Endothelial cell (in vitro differentiated cells): ENCODE measurements at regions not wholly inside any gene's neighbourhood (a gene's known extent, or its start where the extent isn't known, plus 50 kb on each side); places are given as distances from the start of the nearest gene placed in this dataset.

Experiments used
- DNase-seq: peaks from one replicate; pipeline ENCODE4 v3.0.0; 2021; ENCODE audit warnings: low spot score
- H3K27ac Mint-ChIP-seq: one replicate; pipeline ENCODE4 v1.8.0; 2021; ENCODE audit warnings: mixed read lengths, inconsistent platforms; ENCODE audit not compliant: unreplicated experiment
- H3K27me3 Mint-ChIP-seq: one replicate; pipeline ENCODE4 v1.8.0; 2021; ENCODE audit warnings: mild to moderate bottlenecking, moderate library complexity, mixed read lengths, inconsistent platforms; ENCODE audit not compliant: unreplicated experiment
- H3K36me3 Mint-ChIP-seq: one replicate; pipeline ENCODE4 v1.8.0; 2021; ENCODE audit warnings: mild to moderate bottlenecking, low read depth, mixed read lengths, inconsistent platforms; ENCODE audit not compliant: unreplicated experiment
- H3K4me1 Mint-ChIP-seq: one replicate; pipeline ENCODE4 v1.8.0; 2021; ENCODE audit warnings: mild to moderate bottlenecking, mixed read lengths, inconsistent platforms; ENCODE audit not compliant: unreplicated experiment
- H3K4me3 Mint-ChIP-seq: one replicate; pipeline ENCODE4 v1.8.0; 2021; ENCODE audit warnings: mild to moderate bottlenecking, mixed read lengths, inconsistent platforms; ENCODE audit not compliant: unreplicated experiment
- H3K9me3 Mint-ChIP-seq: one replicate; pipeline ENCODE4 v1.8.0; 2021; ENCODE audit warnings: mixed read lengths, inconsistent platforms; ENCODE audit not compliant: unreplicated experiment
- TF ChIP-seq, protein P1 (sequence below): fragments of 200-600 bp; sonication (generic); IDR thresholded peaks from one replicate; pipeline ENCODE4 v1.5.0; 2021; ENCODE audit warnings: antibody characterized with exemption; ENCODE audit not compliant: unreplicated experiment

DNA sequence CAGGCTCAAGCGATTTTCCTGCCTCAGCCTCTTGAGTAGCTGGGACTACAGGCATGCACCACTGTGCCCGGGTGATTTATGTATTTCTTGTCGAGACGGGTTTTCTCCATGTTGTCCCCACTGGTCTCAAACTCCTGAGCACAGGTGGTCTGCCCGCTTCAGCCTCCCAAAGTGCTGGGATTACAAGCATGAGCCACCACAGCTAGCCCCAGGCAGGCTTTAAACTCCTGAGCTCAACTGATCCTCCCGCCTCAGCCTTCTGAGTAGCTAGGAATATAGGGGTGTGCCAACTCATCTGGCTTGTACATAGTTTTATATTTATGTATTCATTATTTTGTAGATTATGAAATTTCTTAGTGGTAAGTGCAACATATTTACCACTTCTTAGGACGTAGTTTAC is 198.8 kb upstream of the MCTP2 start:
- no peaks in the 10 kb centered on the region for H3K4me1 Mint-ChIP-seq
- no peak overlapping the region for H3K27ac Mint-ChIP-seq
- H3K4me3 Mint-ChIP-seq = no peak overlapping the region
- TF ChIP-seq, protein P1, sequence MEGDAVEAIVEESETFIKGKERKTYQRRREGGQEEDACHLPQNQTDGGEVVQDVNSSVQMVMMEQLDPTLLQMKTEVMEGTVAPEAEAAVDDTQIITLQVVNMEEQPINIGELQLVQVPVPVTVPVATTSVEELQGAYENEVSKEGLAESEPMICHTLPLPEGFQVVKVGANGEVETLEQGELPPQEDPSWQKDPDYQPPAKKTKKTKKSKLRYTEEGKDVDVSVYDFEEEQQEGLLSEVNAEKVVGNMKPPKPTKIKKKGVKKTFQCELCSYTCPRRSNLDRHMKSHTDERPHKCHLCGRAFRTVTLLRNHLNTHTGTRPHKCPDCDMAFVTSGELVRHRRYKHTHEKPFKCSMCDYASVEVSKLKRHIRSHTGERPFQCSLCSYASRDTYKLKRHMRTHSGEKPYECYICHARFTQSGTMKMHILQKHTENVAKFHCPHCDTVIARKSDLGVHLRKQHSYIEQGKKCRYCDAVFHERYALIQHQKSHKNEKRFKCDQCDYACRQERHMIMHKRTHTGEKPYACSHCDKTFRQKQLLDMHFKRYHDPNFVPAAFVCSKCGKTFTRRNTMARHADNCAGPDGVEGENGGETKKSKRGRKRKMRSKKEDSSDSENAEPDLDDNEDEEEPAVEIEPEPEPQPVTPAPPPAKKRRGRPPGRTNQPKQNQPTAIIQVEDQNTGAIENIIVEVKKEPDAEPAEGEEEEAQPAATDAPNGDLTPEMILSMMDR = no peak
- no peaks in the 10 kb centered on the region for H3K27me3 Mint-ChIP-seq
- no peaks in the 10 kb centered on the region for H3K36me3 Mint-ChIP-seq
- no peak for DNase-seq
- H3K9me3 Mint-ChIP-seq = no peaks in the 10 kb centered on the region

DNA sequence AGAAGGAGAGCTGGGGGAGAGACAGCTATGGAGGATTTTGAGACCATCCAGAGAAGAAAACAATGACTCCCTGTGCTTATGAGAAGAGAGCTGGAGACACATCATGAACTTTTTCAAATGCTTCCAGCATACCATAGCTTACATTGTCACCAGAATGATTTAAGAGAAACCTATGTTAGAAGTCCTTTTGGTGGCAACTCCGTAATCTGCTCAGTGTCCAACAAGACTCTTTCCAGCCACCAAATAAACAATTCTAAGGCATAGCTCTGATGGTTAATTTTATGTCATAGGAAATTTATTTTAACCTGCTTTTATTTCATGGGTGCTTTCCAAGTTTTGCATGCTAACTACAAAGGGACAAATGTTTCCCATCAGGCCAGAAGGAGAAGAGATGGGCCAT is 200.3 kb upstream of the MCTP2 start:
- H3K27me3 Mint-ChIP-seq = no peaks in the 10 kb centered on the region
- no peaks in the 10 kb centered on the region for H3K4me1 Mint-ChIP-seq
- H3K36me3 Mint-ChIP-seq = no peaks in the 10 kb centered on the region
- H3K27ac Mint-ChIP-seq = no peak overlapping the region
- no peaks in the 10 kb centered on the region for H3K9me3 Mint-ChIP-seq
- DNase-seq = no peak
- H3K4me3 Mint-ChIP-seq = no peak overlapping the region
- TF ChIP-seq, protein P1 = no peak

DNA sequence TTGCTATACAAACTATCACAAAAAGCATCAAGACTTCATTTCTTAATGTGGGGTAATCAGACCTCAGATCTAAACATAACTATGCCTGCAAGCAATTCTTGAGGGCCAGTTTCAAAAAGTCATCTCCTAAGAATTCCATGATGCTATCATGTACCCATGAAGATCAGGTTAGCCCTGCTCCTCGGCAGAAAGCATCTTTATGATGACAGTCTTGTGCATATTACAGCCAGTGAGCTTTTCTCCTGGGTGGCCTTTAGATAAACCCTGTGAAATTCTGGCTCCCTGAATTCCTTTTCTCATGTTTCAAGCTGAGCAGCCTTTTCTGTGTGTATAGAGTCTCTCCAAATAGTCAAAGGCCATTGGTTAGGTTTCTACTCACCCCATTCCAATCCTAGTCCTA is 201.9 kb upstream of the MCTP2 start:
- Mint-ChIP-seq H3K27ac (no peak overlapping the region), H3K27me3 (no peaks in the 10 kb centered on the region), H3K4me3 (no peak overlapping the region), H3K9me3 (no peaks in the 10 kb centered on the region), H3K4me1 (no peaks in the 10 kb centered on the region), H3K36me3 (no peaks in the 10 kb centered on the region)
- no peak for DNase-seq
- TF ChIP-seq, protein P1 = no peak

DNA sequence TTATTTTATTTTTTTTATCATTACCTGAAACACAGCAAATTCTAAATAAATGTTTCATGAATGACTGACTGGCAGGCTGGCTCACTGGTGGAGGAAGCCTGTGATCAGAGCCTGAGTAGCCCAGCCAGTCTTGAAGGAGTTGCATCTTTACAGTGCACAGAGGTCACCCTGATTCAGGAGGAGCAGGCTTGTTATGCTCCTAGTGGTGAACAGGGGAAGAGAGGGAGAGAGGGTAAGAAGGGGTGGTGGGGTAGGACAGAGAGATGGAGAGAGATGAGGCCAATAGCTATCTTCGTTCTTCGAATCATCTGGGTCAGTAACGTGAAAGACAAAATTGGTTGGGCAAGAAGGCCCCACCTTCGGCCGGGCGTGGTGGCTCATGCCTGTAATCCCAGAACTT is 202.6 kb upstream of the MCTP2 start:
- Mint-ChIP-seq H3K4me1 (no peaks in the 10 kb centered on the region), H3K27me3 (no peaks in the 10 kb centered on the region), H3K36me3 (no peaks in the 10 kb centered on the region), H3K9me3 (no peaks in the 10 kb centered on the region), H3K4me3 (no peak overlapping the region), H3K27ac (no peak overlapping the region)
- DNase-seq = no peak
- TF ChIP-seq, protein P1 = no peak

DNA sequence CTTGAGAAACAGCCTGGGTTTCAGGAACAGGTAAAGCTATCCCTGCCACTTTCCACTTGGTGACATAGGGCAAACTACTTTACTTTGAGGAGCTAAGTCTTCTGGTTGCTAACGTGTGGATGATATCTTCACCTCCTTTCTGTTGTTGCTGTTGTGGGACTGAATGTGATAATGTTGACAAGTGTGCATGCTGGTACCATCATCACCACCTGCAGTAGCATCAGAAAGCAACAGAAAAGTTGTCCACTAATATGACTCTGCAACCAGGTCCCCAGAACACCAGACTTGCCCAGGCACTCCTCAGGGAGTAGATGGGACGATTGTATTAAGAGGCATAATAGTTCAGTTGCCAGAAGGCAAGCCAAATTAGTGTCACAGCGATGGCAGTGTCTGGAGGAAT is 203.2 kb upstream of the MCTP2 start:
- DNase-seq = no peak
- Mint-ChIP-seq H3K4me3 (no peak overlapping the region), H3K9me3 (no peaks in the 10 kb centered on the region), H3K4me1 (no peaks in the 10 kb centered on the region), H3K27ac (no peak overlapping the region), H3K27me3 (no peaks in the 10 kb centered on the region), H3K36me3 (no peaks in the 10 kb centered on the region)
- TF ChIP-seq, protein P1 = no peak
